Type B pancreatic cell (in vitro differentiated cells): ENCODE measurements at regions not wholly inside any gene's neighbourhood (a gene's known extent, or its start where the extent isn't known, plus 50 kb on each side); places are given as distances from the start of the nearest gene placed in this dataset.

Experiments used
- DNase-seq: peaks from one replicate; pipeline ENCODE4 v3.0.0; 2021; ENCODE audit warnings: mixed read lengths; ENCODE audit not compliant: unreplicated experiment; ENCODE audit errors: extremely low spot score
- H3K27ac Mint-ChIP-seq: 2 replicates; pipeline ENCODE4 v1.8.0; 2021; ENCODE audit warnings: mild to moderate bottlenecking, mixed read lengths
- H3K27me3 Mint-ChIP-seq: 2 replicates; pipeline ENCODE4 v1.8.0; 2021; ENCODE audit warnings: mixed read lengths
- H3K36me3 Mint-ChIP-seq: 2 replicates; pipeline ENCODE4 v1.8.0; 2021; ENCODE audit warnings: mixed read lengths
- H3K4me1 Mint-ChIP-seq: one replicate; pipeline ENCODE4 v1.8.0; 2021; ENCODE audit warnings: mixed read lengths; ENCODE audit not compliant: unreplicated experiment
- H3K4me3 Mint-ChIP-seq: 2 replicates; pipeline ENCODE4 v1.8.0; 2021; ENCODE audit warnings: mild to moderate bottlenecking, mixed read lengths
- H3K9me3 Mint-ChIP-seq: 2 replicates; pipeline ENCODE4 v1.8.0; 2021; ENCODE audit warnings: mixed read lengths
- CTCF ChIP-seq: fragments of 200-600 bp; sonication (generic); conservative IDR thresholded peaks from 2 replicates; pipeline ENCODE4 v1.5.0; 2021; ENCODE audit warnings: antibody characterized with exemption, mild to moderate bottlenecking

GRCh38 chr2:198703281-198703680, 754.5 kb downstream of the SATB2 start:
- no peak for DNase-seq
- Mint-ChIP-seq H3K4me1 (peaks cover 2% of the 10 kb centered on the region), H3K27me3 (no peaks in the 10 kb centered on the region), H3K9me3 (no peaks in the 10 kb centered on the region), H3K27ac (no peak overlapping the region), H3K36me3 (no peaks in the 10 kb centered on the region), H3K4me3 (no peak overlapping the region)
- TF ChIP-seq CTCF, result no peak

GRCh38 chr2:198702796-198703195, 754.9 kb downstream of the SATB2 start:
- Mint-ChIP-seq H3K36me3 (no peaks in the 10 kb centered on the region), H3K27me3 (no peaks in the 10 kb centered on the region), H3K4me3 (no peak overlapping the region), H3K9me3 (no peaks in the 10 kb centered on the region), H3K27ac (no peak overlapping the region), H3K4me1 (peaks cover 5% of the 10 kb centered on the region)
- TF ChIP-seq CTCF, result no peak
- no peak for DNase-seq

GRCh38 chr2:198701481-198701880, 756.3 kb downstream of the SATB2 start:
- no peaks in the 10 kb centered on the region for H3K9me3 Mint-ChIP-seq
- H3K27me3 Mint-ChIP-seq, result no peaks in the 10 kb centered on the region
- no peak for DNase-seq
- H3K4me3 Mint-ChIP-seq, result no peak overlapping the region
- peaks cover 5% of the 10 kb centered on the region for H3K4me1 Mint-ChIP-seq
- H3K36me3 Mint-ChIP-seq, result no peaks in the 10 kb centered on the region
- no peak for TF ChIP-seq CTCF
- H3K27ac Mint-ChIP-seq, result no peak overlapping the region

- H3K27ac Mint-ChIP-seq, result no peak overlapping the region
- H3K4me1 Mint-ChIP-seq, result peaks cover 5% of the 10 kb centered on the region
- H3K9me3 Mint-ChIP-seq, result no peaks in the 10 kb centered on the region
- no peak overlapping the region for H3K4me3 Mint-ChIP-seq
- no peak for TF ChIP-seq CTCF
- H3K36me3 Mint-ChIP-seq, result no peaks in the 10 kb centered on the region
- no peaks in the 10 kb centered on the region for H3K27me3 Mint-ChIP-seq
- DNase-seq, result no peak
These were observed 757.4 kb downstream of the SATB2 start for GRCh38 chr2:198700319-198700718.

GRCh38 chr2:198698230-198698629, 759.5 kb downstream of the SATB2 start:
- H3K27ac Mint-ChIP-seq, result no peak overlapping the region
- no peaks in the 10 kb centered on the region for H3K36me3 Mint-ChIP-seq
- no peak for DNase-seq
- no peaks in the 10 kb centered on the region for H3K9me3 Mint-ChIP-seq
- H3K4me3 Mint-ChIP-seq, result no peak overlapping the region
- TF ChIP-seq CTCF, result no peak
- H3K4me1 Mint-ChIP-seq, result peaks cover 9% of the 10 kb centered on the region
- no peaks in the 10 kb centered on the region for H3K27me3 Mint-ChIP-seq

GRCh38 chr2:198697794-198698193, 759.9 kb downstream of the SATB2 start:
- Mint-ChIP-seq H3K4me1 (peaks cover 13% of the 10 kb centered on the region), H3K9me3 (no peaks in the 10 kb centered on the region), H3K36me3 (no peaks in the 10 kb centered on the region), H3K4me3 (no peak overlapping the region), H3K27ac (no peak overlapping the region), H3K27me3 (no peaks in the 10 kb centered on the region)
- DNase-seq, result no peak
- TF ChIP-seq CTCF, result no peak
